GM11168 (cell line): ENCODE measurements at regions not wholly inside any gene's neighbourhood (a gene's known extent, or its start where the extent isn't known, plus 50 kb on each side); places are given as distances from the start of the nearest gene placed in this dataset.
"Not testable (repeated sequence)": the region's sequence is repeated elsewhere in the genome, so short reads cannot be mapped to it uniquely, and the experiment has no call there.

ENCODE experiments used
- in situ Hi-C: fragments of 300-500 bp; cut with MboI; formaldehyde crosslinking; loops from one replicate; pipeline ENCODE4 v1.12.0; 2022; ENCODE audit warnings: low sequenced_read_pairs; ENCODE audit not compliant: unreplicated experiment

GRCh38 chr4:131734851-131735385 lies 1414.2 kb upstream of the PCDH10 start:
- in situ Hi-C loops = not testable (repeated sequence)

GRCh38 chr4:131738991-131739390 lies 1410.1 kb upstream of the PCDH10 start:
- in situ Hi-C loops = not testable (repeated sequence)

DNA sequence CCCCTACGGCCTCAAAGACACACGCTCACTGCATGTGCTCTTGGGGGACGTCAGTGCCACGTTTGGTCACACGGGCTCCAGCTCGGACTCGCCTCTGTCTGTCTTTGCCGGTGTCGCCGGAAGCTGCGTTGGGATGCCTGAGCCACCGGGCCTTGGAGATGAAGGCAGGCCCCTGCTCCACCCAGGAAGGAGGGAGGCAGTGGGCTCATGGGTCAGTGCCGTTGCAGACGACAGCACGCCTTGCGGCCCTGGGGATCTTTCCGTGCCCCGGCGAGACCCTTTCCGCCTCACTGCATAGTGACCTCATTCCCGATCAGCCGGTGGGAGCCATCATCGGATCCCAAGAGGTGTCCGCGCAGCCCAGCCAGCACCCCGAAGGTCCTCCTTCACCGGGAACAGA lies 1407.3 kb upstream of the PCDH10 start:
- in situ Hi-C loops = not testable (repeated sequence)

- in situ Hi-C loops = not testable (repeated sequence)
Observed at GRCh38 chr4:131742536-131743205, 1406.4 kb upstream of the PCDH10 start.

DNA sequence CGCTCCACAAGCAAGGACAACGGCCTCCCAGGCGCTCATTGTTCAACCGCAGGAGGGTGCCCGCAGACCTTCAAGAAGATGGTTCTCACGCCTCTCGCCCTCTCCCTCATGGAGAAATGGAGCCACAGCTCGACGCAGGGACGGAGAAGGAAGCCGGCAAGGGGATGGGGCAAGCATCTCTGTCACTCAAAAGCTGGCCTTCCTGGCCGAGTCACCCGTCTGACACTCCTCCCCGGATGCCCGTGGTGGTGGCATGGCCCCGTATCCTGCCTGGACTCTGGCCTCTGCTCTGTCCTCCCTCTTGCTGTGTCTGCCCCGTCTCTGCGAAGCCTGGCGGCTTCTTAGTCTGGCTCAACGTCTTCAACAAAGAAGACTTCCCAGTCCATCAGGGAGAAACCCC lies 1405.7 kb upstream of the PCDH10 start:
- in situ Hi-C loops = not testable (repeated sequence)

- in situ Hi-C loops = not testable (repeated sequence)
Observed at GRCh38 chr4:131747203-131747602, 1401.9 kb upstream of the PCDH10 start.

DNA sequence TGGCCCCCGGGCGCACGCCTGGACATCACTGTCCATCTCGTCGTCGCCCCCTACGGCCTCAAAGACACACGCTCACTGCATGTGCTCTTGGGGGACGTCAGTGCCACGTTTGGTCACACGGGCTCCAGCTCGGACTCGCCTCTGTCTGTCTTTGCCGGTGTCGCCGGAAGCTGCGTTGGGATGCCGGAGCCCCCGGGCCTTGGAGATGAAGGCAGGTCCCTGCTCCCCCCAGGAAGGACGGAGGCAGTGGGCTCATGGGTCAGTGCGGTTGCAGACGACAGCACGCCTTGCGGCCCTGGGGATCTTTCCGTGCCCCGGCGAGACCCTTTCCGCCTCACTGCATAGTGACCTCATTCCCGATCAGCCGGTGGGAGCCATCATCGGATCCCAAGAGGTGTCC lies 1399.9 kb upstream of the PCDH10 start:
- in situ Hi-C loops = not testable (repeated sequence)

DNA sequence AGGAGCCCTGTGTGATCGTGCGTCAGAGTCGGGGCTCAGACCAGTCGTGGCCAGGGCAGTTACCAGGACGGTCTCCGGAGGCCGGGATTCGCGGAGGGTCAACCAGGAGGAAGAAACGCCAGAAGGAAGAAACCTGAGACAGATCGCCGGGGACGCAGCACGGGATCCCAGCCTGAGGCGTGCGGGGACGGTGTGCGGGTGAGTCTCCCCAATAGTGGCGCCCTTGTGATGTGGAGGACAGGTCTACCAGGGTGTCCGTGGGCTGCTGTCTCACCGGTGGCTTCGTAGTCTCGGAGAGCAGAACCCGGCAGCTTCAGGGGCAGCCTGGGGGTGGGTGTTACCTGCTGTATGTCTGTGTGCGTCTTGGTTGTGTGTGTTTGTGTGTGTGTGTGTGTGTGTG lies 1399.1 kb upstream of the PCDH10 start:
- in situ Hi-C loops = not testable (repeated sequence)

- in situ Hi-C loops = not testable (repeated sequence)
Observed at GRCh38 chr4:131750469-131750868, 1398.6 kb upstream of the PCDH10 start.

GRCh38 chr4:131762234-131762633 lies 1386.9 kb upstream of the PCDH10 start:
- in situ Hi-C loops = not testable (repeated sequence)

GRCh38 chr4:131764730-131765129 lies 1384.4 kb upstream of the PCDH10 start:
- in situ Hi-C loops = no loop called here

DNA sequence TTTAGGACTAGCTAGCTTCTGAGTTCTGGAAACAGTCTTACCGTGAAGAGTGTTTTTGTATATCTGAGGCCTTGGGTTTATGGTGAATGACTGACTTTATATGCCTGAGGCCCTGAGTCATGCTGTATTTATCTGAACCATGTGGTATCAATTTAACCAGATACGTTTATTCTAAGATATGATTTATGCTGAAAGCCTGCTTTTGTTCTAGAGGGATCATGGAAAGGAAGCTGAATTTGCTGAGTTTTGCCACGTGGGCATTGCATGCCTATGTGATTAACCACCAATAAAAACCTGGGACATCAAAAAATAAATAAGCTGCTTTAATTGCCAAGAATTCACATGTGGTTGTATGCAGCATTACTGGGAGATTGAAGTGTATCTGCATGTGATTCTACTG lies 1374.7 kb upstream of the PCDH10 start:
- in situ Hi-C loops = not testable (repeated sequence)

DNA sequence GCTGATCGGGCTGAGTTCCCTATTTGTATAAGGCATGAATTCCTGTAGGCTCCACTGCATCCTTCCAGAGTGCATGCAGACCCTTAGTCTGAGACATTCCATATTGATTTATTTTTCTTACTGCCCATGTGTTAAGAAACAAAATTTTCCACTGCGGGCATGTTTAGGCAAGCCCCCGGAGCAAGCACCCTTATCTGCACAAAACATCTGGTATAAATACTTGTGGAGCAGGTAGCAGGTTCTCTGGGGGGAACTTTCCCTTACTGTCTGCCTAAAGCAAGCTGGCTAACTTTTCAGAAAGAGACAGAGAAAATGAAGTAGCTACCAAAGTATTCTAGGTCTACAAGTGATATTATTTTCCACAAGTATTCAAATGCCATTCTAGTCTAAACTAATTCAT lies 1338.5 kb upstream of the PCDH10 start:
- in situ Hi-C loops = not testable (repeated sequence)
